ENCODE measurements at regions not wholly inside any gene's neighbourhood (a gene's known extent, or its start where the extent isn't known, plus 50 kb on each side); places are given as distances from the start of the nearest gene placed in this dataset.

DNA sequence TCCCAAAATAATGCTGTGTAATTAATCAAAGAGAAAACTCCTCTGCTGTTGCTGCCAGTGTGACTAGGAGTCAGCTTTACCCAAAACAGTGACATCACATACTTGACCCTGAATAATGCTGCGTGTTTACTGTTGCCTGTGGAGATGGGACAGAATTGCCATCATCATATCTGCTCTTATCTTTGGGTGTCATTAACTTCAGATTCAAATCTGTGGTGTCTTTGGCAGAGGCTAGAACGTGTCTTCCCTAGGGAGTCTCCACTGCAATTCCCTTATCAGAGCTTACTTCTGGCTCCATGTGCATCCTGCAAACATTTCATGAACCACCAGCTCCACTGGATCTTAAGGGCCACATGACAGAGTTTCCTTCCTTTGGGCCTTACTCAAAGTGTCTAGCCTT, 88.9 kb upstream of the MRPS30 start:
- TF ChIP-seq, protein P1, sequence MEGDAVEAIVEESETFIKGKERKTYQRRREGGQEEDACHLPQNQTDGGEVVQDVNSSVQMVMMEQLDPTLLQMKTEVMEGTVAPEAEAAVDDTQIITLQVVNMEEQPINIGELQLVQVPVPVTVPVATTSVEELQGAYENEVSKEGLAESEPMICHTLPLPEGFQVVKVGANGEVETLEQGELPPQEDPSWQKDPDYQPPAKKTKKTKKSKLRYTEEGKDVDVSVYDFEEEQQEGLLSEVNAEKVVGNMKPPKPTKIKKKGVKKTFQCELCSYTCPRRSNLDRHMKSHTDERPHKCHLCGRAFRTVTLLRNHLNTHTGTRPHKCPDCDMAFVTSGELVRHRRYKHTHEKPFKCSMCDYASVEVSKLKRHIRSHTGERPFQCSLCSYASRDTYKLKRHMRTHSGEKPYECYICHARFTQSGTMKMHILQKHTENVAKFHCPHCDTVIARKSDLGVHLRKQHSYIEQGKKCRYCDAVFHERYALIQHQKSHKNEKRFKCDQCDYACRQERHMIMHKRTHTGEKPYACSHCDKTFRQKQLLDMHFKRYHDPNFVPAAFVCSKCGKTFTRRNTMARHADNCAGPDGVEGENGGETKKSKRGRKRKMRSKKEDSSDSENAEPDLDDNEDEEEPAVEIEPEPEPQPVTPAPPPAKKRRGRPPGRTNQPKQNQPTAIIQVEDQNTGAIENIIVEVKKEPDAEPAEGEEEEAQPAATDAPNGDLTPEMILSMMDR (IDR thresholded peaks at IDR 0.05): no peak
- H3K9me3 ChIP-seq: no peaks in the 10 kb centered on the region
- no peaks in the 10 kb centered on the region for H3K36me3 ChIP-seq
- no peak for FAIRE-seq
- ATAC-seq: no peak
- H3K4me3 ChIP-seq: no peak overlapping the region
- H3K4me1 ChIP-seq: no peaks in the 10 kb centered on the region
- WGBS, 2 donors: 33 to 41% methylated on average over 2 of the region's 2 CpGs
- H3K27ac ChIP-seq: no peak overlapping the region
- no peaks in the 10 kb centered on the region for H3K27me3 ChIP-seq
- intact Hi-C loops (cut with DNase I): no loop called here
- no peak for DNase-seq

DNA sequence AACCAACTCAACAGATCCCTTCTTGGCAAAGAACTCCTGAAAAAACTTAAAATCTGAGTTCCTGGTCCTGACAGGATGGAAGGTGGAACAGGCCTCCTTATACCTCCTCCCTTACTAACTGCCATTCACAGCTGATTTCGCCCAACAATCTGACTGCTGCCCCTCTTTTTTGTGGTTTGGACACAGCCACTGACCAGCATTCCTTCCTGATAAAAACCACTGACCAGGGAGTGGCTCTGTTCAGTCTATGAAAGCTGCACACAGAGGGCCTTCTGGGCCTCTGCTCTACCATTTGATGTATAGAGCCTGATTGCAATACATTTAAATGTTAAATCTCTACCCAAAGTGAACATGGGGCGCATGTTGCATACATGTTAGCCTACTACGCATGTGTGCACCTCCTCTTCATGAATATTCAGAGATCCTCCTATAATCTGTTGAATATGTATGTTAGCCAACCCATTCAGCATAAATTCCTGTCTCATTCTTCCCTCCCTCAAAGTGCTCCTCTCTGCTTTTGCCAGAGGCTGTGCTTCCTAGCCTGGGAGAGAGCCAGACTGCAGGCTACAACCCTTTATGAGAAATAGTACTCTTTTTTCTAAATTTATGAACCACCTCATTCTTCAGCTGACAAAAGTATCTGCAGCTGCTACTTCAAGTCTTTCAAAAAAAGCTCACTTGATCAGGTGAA, 93.7 kb upstream of the MRPS30 start:
- no peaks in the 10 kb centered on the region for H3K4me1 ChIP-seq
- WGBS, 2 donors: 63 to 73% methylated on average over 3 of the region's 3 CpGs
- H3K27ac ChIP-seq: no peak overlapping the region
- TF ChIP-seq, protein P1 (IDR thresholded peaks at IDR 0.05): no peak
- intact Hi-C loops (cut with DNase I): no loop called here
- ATAC-seq (no peak), DNase-seq (no peak), FAIRE-seq (no peak)
- no peaks in the 10 kb centered on the region for H3K27me3 ChIP-seq
- H3K36me3 ChIP-seq: no peaks in the 10 kb centered on the region
- H3K9me3 ChIP-seq: no peaks in the 10 kb centered on the region
- no peak overlapping the region for H3K4me3 ChIP-seq

DNA sequence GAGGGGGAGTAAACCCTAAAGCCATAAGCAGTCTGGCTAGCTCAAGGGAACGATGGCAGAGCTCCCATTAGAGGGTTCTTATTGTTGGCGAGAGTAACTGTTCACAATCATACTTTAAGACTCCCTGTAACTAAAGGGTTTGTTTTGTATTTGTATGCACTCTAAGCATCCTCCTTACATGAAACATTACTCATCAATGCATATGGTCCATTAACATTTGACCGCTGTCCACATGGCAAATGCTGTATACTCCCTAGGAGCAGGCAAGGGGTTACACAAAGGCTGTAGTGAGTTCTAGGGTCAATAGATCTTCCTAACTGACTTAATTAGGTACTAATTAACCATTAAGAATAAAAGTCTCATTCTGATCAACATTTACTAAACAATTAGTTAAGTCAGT, 95.3 kb upstream of the MRPS30 start:
- Histone ChIP-seq H3K4me1 (no peaks in the 10 kb centered on the region), H3K27ac (no peak overlapping the region), H3K9me3 (no peaks in the 10 kb centered on the region), H3K4me3 (no peak overlapping the region), H3K36me3 (no peaks in the 10 kb centered on the region), H3K27me3 (no peaks in the 10 kb centered on the region)
- ATAC-seq: no peak
- intact Hi-C loops (cut with DNase I): no loop called here
- TF ChIP-seq, protein P1 (IDR thresholded peaks at IDR 0.05): no peak
- WGBS, 2 donors: 79% methylated on average over 3 of the region's 3 CpGs
- DNase-seq: no peak
- FAIRE-seq: no peak

DNA sequence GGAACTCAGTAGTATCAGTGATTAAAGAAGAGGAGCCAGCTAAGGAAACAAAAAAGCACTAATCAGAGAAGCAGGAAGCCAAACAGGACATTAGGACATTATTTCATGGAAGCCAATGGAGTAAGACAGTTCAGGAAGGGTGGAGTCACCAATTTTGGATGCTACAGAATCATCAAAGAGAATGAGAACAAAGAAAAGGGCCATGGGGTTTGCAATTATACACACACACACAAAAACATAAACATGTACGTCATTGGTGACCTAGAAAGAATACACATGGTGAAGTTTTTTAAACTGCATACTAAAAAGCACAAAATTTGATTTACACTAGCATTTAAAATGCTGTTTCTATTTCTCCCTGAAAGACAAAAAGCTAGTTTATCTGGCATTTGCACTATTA, 96.8 kb upstream of the MRPS30 start:
- TF ChIP-seq, protein P1 (IDR thresholded peaks at IDR 0.05): no peak
- Histone ChIP-seq H3K27ac (no peak overlapping the region), H3K27me3 (no peaks in the 10 kb centered on the region), H3K9me3 (no peaks in the 10 kb centered on the region), H3K4me1 (no peaks in the 10 kb centered on the region), H3K36me3 (no peaks in the 10 kb centered on the region), H3K4me3 (no peak overlapping the region)
- intact Hi-C loops (cut with DNase I): no loop called here
- DNase-seq (no peak), ATAC-seq (no peak), FAIRE-seq (no peak)
- 58 to 74% methylated on average over 1 of the region's 1 CpG for WGBS, 2 donors

DNA sequence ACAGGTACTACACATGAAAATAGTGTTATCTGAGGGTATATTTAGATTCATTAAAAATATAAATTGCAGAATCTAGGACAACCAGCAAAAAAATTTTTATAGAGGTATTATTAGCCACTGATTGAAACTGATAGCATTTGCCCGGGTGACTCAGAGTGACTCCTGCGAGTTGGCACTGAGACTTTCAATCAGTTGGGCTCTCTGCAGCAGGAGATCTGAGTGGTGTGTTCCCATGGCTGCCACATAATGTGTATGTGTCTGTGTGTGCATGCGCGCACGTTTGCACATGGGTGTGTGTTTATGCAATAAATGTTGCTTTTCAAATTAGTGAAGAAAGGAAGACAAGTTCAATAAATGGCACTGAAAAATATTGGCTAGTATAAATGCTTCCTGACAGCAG, 100.1 kb upstream of the MRPS30 start:
- Histone ChIP-seq H3K4me3 (no peak overlapping the region), H3K9me3 (no peaks in the 10 kb centered on the region), H3K27me3 (no peaks in the 10 kb centered on the region), H3K27ac (no peak overlapping the region), H3K36me3 (no peaks in the 10 kb centered on the region), H3K4me1 (no peaks in the 10 kb centered on the region)
- no peak for ATAC-seq
- TF ChIP-seq, protein P1 (IDR thresholded peaks at IDR 0.05): no peak
- intact Hi-C loops (cut with DNase I): no loop called here
- no peak for DNase-seq
- 78 to 92% methylated on average over 5 of the region's 5 CpGs for WGBS, 2 donors
- FAIRE-seq: no peak
